ENCODE measurements at regions not wholly inside any gene's neighbourhood (a gene's known extent, or its start where the extent isn't known, plus 50 kb on each side); places are given as distances from the start of the nearest gene placed in this dataset.
A peak's percentile ranks its signal among the peaks of the same experiment; 100 is the strongest.

DNA sequence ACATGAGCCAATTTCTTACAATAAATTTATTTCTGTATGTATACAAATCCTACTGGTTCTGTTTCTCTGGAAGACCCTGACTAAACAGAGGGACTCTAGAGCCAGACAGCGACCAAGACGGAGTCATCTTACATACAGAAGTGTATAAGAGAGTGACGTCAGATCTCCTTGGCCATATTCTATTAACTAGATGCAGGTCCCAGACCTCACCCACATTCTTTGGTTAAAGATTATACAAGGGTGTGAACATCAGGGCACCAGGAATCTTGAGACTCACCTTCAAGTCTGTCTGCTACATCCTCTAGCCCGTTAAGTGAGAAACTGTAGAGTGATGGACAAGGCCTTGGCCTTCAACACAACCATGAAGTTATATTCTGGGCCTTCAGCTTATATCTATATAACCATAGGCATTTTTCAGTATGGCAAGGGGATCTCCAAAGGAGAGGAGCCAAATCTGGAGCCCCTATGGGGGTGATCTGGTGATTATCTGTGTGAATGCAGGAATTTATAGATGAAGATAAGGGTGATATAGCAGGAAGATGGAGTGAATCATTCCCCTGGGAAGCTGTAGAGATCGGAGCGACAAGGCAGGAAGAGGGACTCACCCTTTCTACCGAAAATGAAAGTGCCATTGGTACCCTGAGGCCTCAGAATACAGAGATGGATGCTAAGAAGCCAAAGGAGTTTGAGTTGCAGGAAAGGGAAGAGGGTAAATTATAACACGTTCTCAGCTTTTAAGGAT, 83.9 kb downstream of the ADAMTS1 start:
- no peak for DNase-seq (ENCODE audit: low spot score in 2 of 2, unreplicated experiment in 2 of 2)
- Mint-ChIP-seq H3K27ac (no peak overlapping the region), H3K4me1 (peaks cover 13% of the 10 kb centered on the region), H3K27me3 (ENCODE audit: low read depth) (no peaks in the 10 kb centered on the region), H3K9me3 (no peaks in the 10 kb centered on the region), H3K36me3 (no peaks in the 10 kb centered on the region), H3K4me3 (no peak overlapping the region)
- TF ChIP-seq, protein P1, sequence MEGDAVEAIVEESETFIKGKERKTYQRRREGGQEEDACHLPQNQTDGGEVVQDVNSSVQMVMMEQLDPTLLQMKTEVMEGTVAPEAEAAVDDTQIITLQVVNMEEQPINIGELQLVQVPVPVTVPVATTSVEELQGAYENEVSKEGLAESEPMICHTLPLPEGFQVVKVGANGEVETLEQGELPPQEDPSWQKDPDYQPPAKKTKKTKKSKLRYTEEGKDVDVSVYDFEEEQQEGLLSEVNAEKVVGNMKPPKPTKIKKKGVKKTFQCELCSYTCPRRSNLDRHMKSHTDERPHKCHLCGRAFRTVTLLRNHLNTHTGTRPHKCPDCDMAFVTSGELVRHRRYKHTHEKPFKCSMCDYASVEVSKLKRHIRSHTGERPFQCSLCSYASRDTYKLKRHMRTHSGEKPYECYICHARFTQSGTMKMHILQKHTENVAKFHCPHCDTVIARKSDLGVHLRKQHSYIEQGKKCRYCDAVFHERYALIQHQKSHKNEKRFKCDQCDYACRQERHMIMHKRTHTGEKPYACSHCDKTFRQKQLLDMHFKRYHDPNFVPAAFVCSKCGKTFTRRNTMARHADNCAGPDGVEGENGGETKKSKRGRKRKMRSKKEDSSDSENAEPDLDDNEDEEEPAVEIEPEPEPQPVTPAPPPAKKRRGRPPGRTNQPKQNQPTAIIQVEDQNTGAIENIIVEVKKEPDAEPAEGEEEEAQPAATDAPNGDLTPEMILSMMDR (IDR thresholded peaks at IDR 0.05; ENCODE audit: unreplicated experiment), result no peak

DNA sequence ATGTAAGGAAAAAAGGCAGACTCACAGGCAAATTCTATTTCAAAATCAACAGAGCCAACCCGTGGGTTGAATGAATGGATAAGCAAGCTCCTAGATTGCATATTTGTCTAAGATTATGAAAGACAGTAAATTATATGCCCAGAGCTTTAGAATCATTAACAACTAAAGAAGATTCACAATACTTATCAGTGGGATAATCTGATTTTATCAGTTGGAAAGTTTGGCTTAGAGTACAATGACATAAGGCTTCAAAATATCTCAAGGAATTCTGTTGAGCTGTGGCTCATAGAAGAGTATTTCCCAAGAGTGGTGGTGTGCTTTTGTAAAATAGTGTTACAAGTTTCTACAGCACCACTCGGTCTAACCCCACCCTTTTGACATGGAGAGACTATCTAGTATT, 85.5 kb downstream of the ADAMTS1 start:
- no peaks in the 10 kb centered on the region for H3K36me3 Mint-ChIP-seq
- H3K27ac Mint-ChIP-seq, result no peak overlapping the region
- TF ChIP-seq, protein P1 (IDR thresholded peaks at IDR 0.05; ENCODE audit: unreplicated experiment), result no peak
- DNase-seq (ENCODE audit: low spot score in 2 of 2, unreplicated experiment in 2 of 2), result no peak
- no peaks in the 10 kb centered on the region for H3K27me3 Mint-ChIP-seq (ENCODE audit: low read depth)
- peaks cover 13% of the 10 kb centered on the region for H3K4me1 Mint-ChIP-seq
- no peaks in the 10 kb centered on the region for H3K9me3 Mint-ChIP-seq
- no peak overlapping the region for H3K4me3 Mint-ChIP-seq

DNA sequence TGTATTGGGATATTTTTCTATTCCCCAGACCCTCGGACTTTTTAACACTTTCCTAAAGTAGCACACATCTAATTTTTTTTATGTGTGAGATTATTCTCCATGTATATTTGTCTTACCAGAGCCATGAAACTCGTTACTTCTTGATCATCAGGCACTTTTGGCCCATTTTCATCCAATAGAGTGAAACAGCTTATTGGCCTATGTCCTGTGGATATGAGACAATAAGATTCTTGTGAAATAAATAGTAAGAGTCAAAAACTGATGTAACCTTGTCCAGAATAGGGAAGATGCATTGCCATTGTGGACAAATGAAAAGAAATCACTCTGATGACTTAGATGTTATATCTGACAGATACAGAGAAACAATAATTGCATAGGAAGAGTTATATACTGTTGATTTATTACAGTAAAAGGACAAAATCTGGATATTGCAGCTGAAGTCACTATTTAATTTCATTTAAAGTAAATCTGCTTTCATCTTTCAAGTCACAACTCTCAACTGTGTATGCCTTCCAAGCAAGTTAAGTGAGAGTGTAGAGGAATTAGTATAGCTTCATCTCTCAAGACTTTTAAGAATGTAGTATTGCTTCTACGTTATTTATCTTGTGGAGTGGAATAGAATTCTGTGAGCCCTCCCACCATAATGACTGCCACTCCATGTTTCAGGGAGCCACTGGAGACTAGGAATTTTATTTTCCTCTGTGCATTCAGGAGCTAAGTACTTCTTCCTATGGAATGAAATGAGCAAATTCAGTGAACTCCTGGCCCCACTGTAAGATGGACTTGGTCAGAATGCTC, 86.9 kb downstream of the ADAMTS1 start:
- TF ChIP-seq, protein P1 (IDR thresholded peaks at IDR 0.05; ENCODE audit: unreplicated experiment), result no peak
- no peak overlapping the region for H3K4me3 Mint-ChIP-seq
- no peaks in the 10 kb centered on the region for H3K27me3 Mint-ChIP-seq (ENCODE audit: low read depth)
- H3K4me1 Mint-ChIP-seq, result peaks cover 13% of the 10 kb centered on the region
- H3K9me3 Mint-ChIP-seq, result no peaks in the 10 kb centered on the region
- H3K36me3 Mint-ChIP-seq, result no peaks in the 10 kb centered on the region
- peak overlapping the region; percentile 15 for H3K27ac Mint-ChIP-seq
- no peak for DNase-seq (ENCODE audit: low spot score in 2 of 2, unreplicated experiment in 2 of 2)

DNA sequence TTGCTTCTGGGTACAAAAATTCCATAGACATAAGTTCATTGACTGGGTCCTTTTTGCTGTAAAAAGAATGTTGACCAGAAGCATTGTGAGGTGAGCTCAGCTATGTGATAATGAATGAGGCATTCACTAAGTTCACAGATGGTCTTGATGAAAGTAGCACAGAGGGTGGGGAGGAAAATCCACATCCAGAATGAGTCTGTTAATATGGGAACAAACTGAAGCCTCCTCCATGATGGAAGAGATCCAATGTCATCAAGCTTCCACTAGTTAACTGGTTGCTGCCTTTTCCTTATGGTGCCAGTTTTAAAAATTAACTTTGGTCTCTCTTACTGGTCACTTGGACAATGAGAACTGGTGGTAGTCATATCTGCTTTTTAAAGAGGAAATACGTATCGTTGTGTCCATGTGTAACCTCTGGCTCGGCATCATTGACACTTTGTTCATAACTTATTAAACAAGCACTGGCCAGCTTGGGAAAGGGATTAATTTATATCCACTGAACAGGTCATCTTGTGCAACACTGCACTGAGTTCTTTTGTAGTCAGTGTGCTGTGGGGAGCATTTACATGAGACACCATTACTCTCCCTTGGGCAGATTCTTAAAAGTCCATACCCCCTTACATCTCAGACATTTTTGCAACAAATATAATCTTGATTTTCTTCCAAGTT, 88.6 kb downstream of the ADAMTS1 start:
- no peak for DNase-seq (ENCODE audit: low spot score in 2 of 2, unreplicated experiment in 2 of 2)
- no peaks in the 10 kb centered on the region for H3K27me3 Mint-ChIP-seq (ENCODE audit: low read depth)
- H3K4me1 Mint-ChIP-seq, result peaks cover 13% of the 10 kb centered on the region
- H3K36me3 Mint-ChIP-seq, result no peaks in the 10 kb centered on the region
- no peak overlapping the region for H3K27ac Mint-ChIP-seq
- H3K4me3 Mint-ChIP-seq, result no peak overlapping the region
- TF ChIP-seq, protein P1 (IDR thresholded peaks at IDR 0.05; ENCODE audit: unreplicated experiment), result no peak
- H3K9me3 Mint-ChIP-seq, result no peaks in the 10 kb centered on the region

DNA sequence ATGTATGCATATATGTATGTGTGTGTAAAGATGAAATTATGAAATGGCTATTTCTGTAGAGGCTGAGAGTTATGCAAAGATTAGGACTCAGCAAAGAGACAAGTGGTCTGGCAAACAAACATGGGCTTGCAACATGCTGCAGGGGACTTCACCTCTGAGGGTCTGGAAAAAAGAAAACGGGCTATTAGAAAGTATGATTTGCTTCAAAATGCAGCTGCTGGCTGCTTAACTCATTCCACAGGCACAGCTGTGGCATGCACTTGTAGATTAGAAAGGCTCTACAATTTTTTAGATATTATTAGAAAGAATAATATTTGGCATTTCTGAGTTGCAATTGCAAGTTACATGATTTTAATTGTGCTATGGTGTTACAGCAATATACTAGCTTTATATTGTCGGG, 90.4 kb downstream of the ADAMTS1 start:
- no peaks in the 10 kb centered on the region for H3K27me3 Mint-ChIP-seq (ENCODE audit: low read depth)
- no peak for DNase-seq (ENCODE audit: low spot score in 2 of 2, unreplicated experiment in 2 of 2)
- peaks cover 13% of the 10 kb centered on the region for H3K4me1 Mint-ChIP-seq
- no peaks in the 10 kb centered on the region for H3K9me3 Mint-ChIP-seq
- no peak overlapping the region for H3K4me3 Mint-ChIP-seq
- no peaks in the 10 kb centered on the region for H3K36me3 Mint-ChIP-seq
- TF ChIP-seq, protein P1 (IDR thresholded peaks at IDR 0.05; ENCODE audit: unreplicated experiment), result no peak
- no peak overlapping the region for H3K27ac Mint-ChIP-seq

Measured in mesothelial cell of epicardium (in vitro differentiated cells).